ENCODE measurements at regions not wholly inside any gene's neighbourhood (a gene's known extent, or its start where the extent isn't known, plus 50 kb on each side); places are given as distances from the start of the nearest gene placed in this dataset.

DNA sequence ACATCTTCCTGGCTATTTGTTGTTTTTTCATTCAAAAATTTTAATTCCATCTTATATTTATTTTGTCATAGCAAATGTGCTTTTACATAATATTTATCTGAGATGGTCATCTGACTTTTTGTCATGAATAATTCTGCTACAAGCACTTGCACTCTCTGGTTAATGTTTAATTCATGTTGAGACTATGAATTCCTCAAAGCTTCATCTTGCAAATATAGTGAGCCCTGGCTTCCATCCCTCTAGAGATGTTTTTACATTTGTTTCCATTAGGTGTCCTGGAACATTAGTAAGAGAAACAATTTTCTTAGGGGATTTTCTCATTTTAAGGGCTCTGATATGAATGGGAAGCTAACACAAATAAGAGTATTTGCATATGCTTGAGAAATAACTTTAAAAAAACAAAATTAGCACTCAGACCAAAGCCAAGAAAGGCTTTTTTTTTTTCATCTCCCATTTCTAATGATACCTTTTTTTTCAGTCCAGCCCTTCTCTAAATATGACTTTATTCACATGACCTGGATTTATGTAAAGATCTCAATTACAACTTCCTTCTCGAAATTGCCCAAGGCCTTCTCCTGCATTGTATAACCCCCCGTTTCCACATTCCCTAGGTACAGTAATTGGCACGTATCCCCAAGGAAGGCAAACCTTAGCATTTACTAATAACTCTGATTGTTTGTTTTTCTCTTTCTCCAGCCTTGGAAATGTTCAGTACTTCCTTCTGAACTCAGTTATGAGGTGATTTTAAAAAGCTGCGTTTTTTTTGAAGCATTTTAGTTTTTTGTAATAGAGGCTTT is 797.0 kb upstream of the GJE1 start:
- H3K36me3 ChIP-seq (ENCODE audit: low read depth) = no peaks in the 10 kb centered on the region
- TF ChIP-seq EZH2 (IDR thresholded peaks at IDR 0.05; ENCODE audit: insufficient read depth, poor library complexity, severe bottlenecking) (no peak), EZH2phosphoT487 (IDR thresholded peaks at IDR 0.05; ENCODE audit: insufficient read depth, low read depth) (no peak)
- 90 to 93% methylated on average over 4 of the region's 4 CpGs for WGBS, 2 experiments (ENCODE audit: low coverage in 1 of 2, low lambda C conversion rate in 2 of 2, missing lambda C conversion rate in 2 of 2)
- H3K9me3 ChIP-seq (ENCODE audit: low read depth) = no peaks in the 10 kb centered on the region
- no peaks in the 10 kb centered on the region for H3F3A ChIP-seq (ENCODE audit: insufficient read depth)
- no peak overlapping the region for H3K27ac ChIP-seq
- no peak overlapping the region for H3K9ac ChIP-seq
- no peak for DNase-seq
- H4K20me1 ChIP-seq (ENCODE audit: insufficient read depth) = no peaks in the 10 kb centered on the region
- H3K4me1 ChIP-seq (ENCODE audit: insufficient read depth) = no peaks in the 10 kb centered on the region
- H3K4me3 ChIP-seq = no peak overlapping the region
- H3K4me2 ChIP-seq (ENCODE audit: unreplicated experiment) = no peak overlapping the region
- no peak overlapping the region for H2AFZ ChIP-seq
- in situ Hi-C loops (cut with MboI) = no loop called here
- no peaks in the 10 kb centered on the region; the same call in 1 of the 2 replicates for H3K9me2 ChIP-seq (ENCODE audit: insufficient read depth)
- H3K27me3 ChIP-seq (replicated peaks; ENCODE audit: insufficient read depth) = no peaks in the 10 kb centered on the region
- no peaks in the 10 kb centered on the region for H3K79me2 ChIP-seq (ENCODE audit: insufficient read depth)

DNA sequence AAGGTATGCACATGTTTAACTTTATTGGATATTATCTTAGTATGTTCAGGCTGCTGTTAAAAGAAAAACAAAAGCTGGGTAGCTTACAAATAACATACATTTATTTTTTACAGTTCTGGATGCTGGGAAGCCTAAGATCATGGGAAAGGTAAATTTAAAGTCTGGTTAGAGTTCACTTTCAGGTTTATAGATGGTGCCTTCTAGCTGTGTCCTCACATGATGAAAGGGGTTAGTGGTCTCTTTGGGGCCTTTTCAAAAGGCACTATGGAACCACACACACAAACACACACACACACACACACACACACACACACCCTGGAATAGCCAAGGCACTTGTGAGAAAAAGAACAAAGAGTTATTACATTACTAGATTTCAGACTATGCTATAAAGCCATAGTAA is 805.8 kb upstream of the GJE1 start:
- H3K79me2 ChIP-seq (ENCODE audit: insufficient read depth) = no peaks in the 10 kb centered on the region
- peaks cover 4% of the 10 kb centered on the region; the same call in 1 of the 2 replicates for H3K36me3 ChIP-seq (ENCODE audit: low read depth)
- peak overlapping the region; percentile 84 for H3K27ac ChIP-seq
- peaks cover 4% of the 10 kb centered on the region; the same call in 1 of the 2 replicates for H3F3A ChIP-seq (ENCODE audit: insufficient read depth)
- H3K4me1 ChIP-seq (ENCODE audit: insufficient read depth) = peaks cover 10% of the 10 kb centered on the region
- in situ Hi-C loops (cut with MboI) = no loop called here
- H3K9me3 ChIP-seq (ENCODE audit: low read depth) = no peaks in the 10 kb centered on the region
- H3K4me3 ChIP-seq = peak overlapping the region; percentile 64
- no peaks in the 10 kb centered on the region for H3K27me3 ChIP-seq (replicated peaks; ENCODE audit: insufficient read depth)
- H2AFZ ChIP-seq = peak overlapping the region; percentile 64
- H3K4me2 ChIP-seq (ENCODE audit: unreplicated experiment) = peak overlapping the region; percentile 81
- peak overlapping the region; percentile 66 for H3K9ac ChIP-seq
- H4K20me1 ChIP-seq (ENCODE audit: insufficient read depth) = no peaks in the 10 kb centered on the region
- TF ChIP-seq EZH2 (IDR thresholded peaks at IDR 0.05; ENCODE audit: insufficient read depth, poor library complexity, severe bottlenecking) (no peak), EZH2phosphoT487 (IDR thresholded peaks at IDR 0.05; ENCODE audit: insufficient read depth, low read depth) (no peak)
- no peak for DNase-seq
- H3K9me2 ChIP-seq (ENCODE audit: insufficient read depth) = no peaks in the 10 kb centered on the region

DNA sequence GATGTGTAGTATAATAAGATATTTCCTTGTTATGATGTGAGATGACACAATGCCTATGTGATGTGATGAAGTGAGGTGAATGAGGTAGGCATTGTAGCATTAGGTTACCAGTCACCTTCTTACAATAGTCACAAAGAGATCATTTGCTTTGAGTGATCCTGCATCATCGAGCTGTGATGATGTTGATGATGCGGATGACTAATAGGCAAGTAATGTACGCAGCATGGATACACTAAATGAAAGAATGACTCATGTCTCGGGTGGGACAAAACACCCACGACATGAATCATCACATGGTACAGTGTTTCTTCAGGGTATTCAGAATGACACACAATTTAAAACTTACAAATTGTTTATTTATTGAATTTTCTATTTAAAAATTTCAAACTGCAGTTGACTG is 806.3 kb upstream of the GJE1 start:
- WGBS, 2 experiments (ENCODE audit: low coverage in 1 of 2, low lambda C conversion rate in 2 of 2, missing lambda C conversion rate in 2 of 2) = 0% methylated on average over 5 of the region's 5 CpGs
- Histone ChIP-seq H3K4me1 (ENCODE audit: insufficient read depth) (peaks cover 15% of the 10 kb centered on the region), H3K9ac (peak overlapping the region; percentile 66), H3K4me3 (peak overlapping the region; percentile 64), H3K4me2 (ENCODE audit: unreplicated experiment) (peak overlapping the region; percentile 81), H3K36me3 (ENCODE audit: low read depth) (peaks cover 4% of the 10 kb centered on the region; the same call in 1 of the 2 replicates), H4K20me1 (ENCODE audit: insufficient read depth) (no peaks in the 10 kb centered on the region), H3K9me3 (ENCODE audit: low read depth) (no peaks in the 10 kb centered on the region), H2AFZ (peak overlapping the region; percentile 64), H3F3A (ENCODE audit: insufficient read depth) (peaks cover 4% of the 10 kb centered on the region; the same call in 1 of the 2 replicates), H3K9me2 (ENCODE audit: insufficient read depth) (no peaks in the 10 kb centered on the region), H3K27me3 (replicated peaks; ENCODE audit: insufficient read depth) (no peaks in the 10 kb centered on the region), H3K27ac (peak overlapping the region; percentile 84), H3K79me2 (ENCODE audit: insufficient read depth) (no peaks in the 10 kb centered on the region)
- TF ChIP-seq EZH2 (IDR thresholded peaks at IDR 0.05; ENCODE audit: insufficient read depth, poor library complexity, severe bottlenecking) (no peak), EZH2phosphoT487 (IDR thresholded peaks at IDR 0.05; ENCODE audit: insufficient read depth, low read depth) (no peak)
- DNase-seq = peak; percentile 99
- in situ Hi-C loops (cut with MboI) = no loop called here

DNA sequence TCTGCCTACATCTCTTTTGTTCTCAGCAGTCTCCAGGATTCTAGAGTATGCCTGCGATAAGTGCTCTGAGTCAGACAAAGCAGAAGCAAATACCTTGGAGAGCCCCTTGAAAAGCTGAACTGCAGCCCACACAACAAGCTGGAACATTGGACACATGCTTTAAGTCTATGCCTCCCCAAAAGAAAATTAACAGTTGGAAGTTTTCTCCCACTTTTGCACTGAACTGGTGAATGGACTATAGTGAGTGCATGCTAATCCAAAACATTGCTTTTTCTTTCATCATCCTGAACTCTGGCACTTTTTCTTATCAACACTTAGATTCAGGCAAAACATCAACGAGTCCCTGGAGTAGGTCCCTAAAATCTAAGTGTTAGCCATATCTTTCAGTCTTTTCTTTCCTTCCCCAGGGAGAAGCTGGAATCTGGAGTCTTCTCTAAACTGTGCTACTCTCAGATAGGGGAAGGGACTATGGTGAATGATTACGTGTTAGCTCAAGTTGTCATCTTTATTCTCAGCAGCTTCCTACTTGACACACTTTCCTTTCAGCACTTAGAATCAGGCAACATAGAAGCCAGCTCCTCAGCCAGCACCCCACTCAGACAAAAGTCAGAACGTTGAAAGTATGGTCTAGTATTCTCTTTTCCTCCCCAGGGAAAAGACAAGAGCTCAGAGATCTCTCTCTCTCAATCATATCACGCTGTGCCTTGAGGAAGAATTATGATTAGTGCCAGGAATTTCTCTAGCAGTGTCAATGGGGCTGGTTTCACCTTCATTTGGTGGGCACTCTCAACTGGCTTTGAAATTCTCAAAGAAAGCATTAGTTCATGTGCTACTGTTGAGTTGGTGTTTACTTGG is 811.0 kb upstream of the GJE1 start:
- Histone ChIP-seq H3K36me3 (ENCODE audit: low read depth) (no peaks in the 10 kb centered on the region), H3K4me2 (ENCODE audit: unreplicated experiment) (peak overlapping the region; percentile 42), H3K4me3 (no peak overlapping the region), H3K9ac (no peak overlapping the region), H3F3A (ENCODE audit: insufficient read depth) (peaks cover 5% of the 10 kb centered on the region; the same call in 1 of the 2 replicates), H3K27me3 (replicated peaks; ENCODE audit: insufficient read depth) (no peaks in the 10 kb centered on the region), H3K4me1 (ENCODE audit: insufficient read depth) (peaks cover 19% of the 10 kb centered on the region), H4K20me1 (ENCODE audit: insufficient read depth) (no peaks in the 10 kb centered on the region), H3K9me2 (ENCODE audit: insufficient read depth) (no peaks in the 10 kb centered on the region), H2AFZ (peak overlapping the region; percentile 67), H3K9me3 (ENCODE audit: low read depth) (no peaks in the 10 kb centered on the region), H3K27ac (peak overlapping the region; percentile 15), H3K79me2 (ENCODE audit: insufficient read depth) (no peaks in the 10 kb centered on the region)
- DNase-seq = peak; percentile 31
- in situ Hi-C loops (cut with MboI) = no loop called here
- WGBS, 2 experiments (ENCODE audit: low coverage in 1 of 2, low lambda C conversion rate in 2 of 2, missing lambda C conversion rate in 2 of 2) = 41 to 47% methylated on average over 5 of the region's 5 CpGs
- TF ChIP-seq EZH2 (IDR thresholded peaks at IDR 0.05; ENCODE audit: insufficient read depth, poor library complexity, severe bottlenecking) (no peak), EZH2phosphoT487 (IDR thresholded peaks at IDR 0.05; ENCODE audit: insufficient read depth, low read depth) (no peak)

Data from GM23248 (cell line).